ENCODE measurements at regions not wholly inside any gene's neighbourhood (a gene's known extent, or its start where the extent isn't known, plus 50 kb on each side); places are given as distances from the start of the nearest gene placed in this dataset.

DNA sequence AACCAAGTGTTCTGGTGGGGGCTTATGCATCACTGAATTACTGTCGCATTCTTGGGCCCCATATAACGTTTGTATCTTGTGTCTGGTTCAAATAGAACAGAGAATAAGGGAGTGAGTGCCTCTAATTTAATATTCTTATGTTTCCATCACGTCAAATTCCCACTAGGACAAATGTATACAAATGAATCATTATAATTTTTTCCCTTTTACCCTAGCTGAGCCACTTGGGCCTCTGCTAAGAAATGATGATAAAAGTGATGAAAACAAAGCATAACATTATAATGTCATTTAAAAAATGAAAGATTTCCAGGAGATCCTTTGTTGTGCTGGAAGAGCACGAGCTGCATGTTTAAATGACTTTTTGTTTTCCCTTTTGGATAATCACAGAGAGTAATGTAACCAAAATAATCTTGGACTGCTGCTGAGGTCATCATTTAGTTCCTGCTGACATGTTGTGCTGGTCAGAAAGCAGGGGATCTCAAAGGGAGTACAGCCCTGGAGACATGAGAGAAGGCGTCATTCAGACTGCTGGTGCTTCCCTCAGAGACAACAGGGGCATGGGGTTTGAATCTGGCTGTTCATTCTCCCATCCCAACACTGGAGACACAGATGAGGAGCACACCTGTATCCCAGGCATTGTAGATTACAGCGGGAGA, 105.1 kb upstream of the SCOC start (continued):
- no peak for TF ChIP-seq CREB5 (CRISPR knock-in tag; IDR thresholded peaks at IDR 0.05; ENCODE audit: low read depth)
- no peak for TF ChIP-seq ZFP30 (CRISPR knock-in tag; IDR thresholded peaks at IDR 0.05)
- TF ChIP-seq GLIS3 (CRISPR knock-in tag; IDR thresholded peaks at IDR 0.05) = no peak

DNA sequence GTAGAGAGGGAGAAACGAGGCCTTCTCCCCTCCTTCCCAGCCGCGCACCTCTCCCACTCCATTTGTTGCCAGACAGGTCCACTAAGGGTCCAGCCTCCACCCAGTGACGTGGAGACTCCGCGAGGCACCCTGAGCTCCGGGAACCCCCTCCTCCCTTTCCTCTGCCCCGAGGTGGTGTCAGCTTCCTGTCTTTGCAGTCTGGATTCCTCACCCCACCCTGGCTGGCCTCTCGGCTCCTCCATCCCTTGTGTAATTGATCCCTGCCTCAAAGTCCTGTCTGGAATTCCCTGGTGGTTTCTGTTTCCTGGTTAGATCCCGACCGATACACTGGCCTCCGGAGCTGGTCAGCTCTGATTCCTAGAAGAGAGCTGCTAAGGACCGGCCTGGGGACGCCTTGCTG, 105.9 kb upstream of the SCOC start:
- peak; percentile 35 for ATAC-seq
- TF ChIP-seq BACH2 (CRISPR knock-in tag; IDR thresholded peaks at IDR 0.05; ENCODE audit: borderline replicate concordance) (no peak), ZC3H10 (CRISPR knock-in tag; IDR thresholded peaks at IDR 0.05) (no peak), CSDC2 (CRISPR knock-in tag; IDR thresholded peaks at IDR 0.05) (no peak), ZNF8 (CRISPR knock-in tag; IDR thresholded peaks at IDR 0.05) (no peak), OSR1 (CRISPR knock-in tag; IDR thresholded peaks at IDR 0.05) (no peak), ISL1 (CRISPR knock-in tag; IDR thresholded peaks at IDR 0.05) (no peak), ZNF70 (CRISPR knock-in tag; IDR thresholded peaks at IDR 0.05) (no peak), TSHZ2 (CRISPR knock-in tag; IDR thresholded peaks at IDR 0.05) (no peak), PATZ1 (CRISPR knock-in tag; IDR thresholded peaks at IDR 0.05; ENCODE audit: borderline replicate concordance) (no peak), ZFP30 (CRISPR knock-in tag; IDR thresholded peaks at IDR 0.05) (no peak), GLIS3 (CRISPR knock-in tag; IDR thresholded peaks at IDR 0.05) (no peak), ZFP3 (CRISPR knock-in tag; IDR thresholded peaks at IDR 0.05) (no peak), ZNF565 (CRISPR knock-in tag; conservative IDR thresholded peaks at IDR 0.05; ENCODE audit: low read depth) (no peak), PPARA (CRISPR knock-in tag; IDR thresholded peaks at IDR 0.05; ENCODE audit: borderline replicate concordance) (no peak), ESRRG (CRISPR knock-in tag; IDR thresholded peaks at IDR 0.05) (no peak), SNAI2 (CRISPR knock-in tag; IDR thresholded peaks at IDR 0.05) (no peak), CREB5 (CRISPR knock-in tag; IDR thresholded peaks at IDR 0.05; ENCODE audit: low read depth) (no peak), POU6F1 (CRISPR knock-in tag; IDR thresholded peaks at IDR 0.05; ENCODE audit: borderline replicate concordance, low read depth) (no peak)
- TF ChIP-seq, protein P1, sequence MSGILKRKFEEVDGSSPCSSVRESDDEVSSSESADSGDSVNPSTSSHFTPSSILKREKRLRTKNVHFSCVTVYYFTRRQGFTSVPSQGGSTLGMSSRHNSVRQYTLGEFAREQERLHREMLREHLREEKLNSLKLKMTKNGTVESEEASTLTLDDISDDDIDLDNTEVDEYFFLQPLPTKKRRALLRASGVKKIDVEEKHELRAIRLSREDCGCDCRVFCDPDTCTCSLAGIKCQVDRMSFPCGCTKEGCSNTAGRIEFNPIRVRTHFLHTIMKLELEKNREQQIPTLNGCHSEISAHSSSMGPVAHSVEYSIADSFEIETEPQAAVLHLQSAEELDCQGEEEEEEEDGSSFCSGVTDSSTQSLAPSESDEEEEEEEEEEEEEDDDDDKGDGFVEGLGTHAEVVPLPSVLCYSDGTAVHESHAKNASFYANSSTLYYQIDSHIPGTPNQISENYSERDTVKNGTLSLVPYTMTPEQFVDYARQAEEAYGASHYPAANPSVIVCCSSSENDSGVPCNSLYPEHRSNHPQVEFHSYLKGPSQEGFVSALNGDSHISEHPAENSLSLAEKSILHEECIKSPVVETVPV (CRISPR knock-in tag; IDR thresholded peaks at IDR 0.05) = no peak

DNA sequence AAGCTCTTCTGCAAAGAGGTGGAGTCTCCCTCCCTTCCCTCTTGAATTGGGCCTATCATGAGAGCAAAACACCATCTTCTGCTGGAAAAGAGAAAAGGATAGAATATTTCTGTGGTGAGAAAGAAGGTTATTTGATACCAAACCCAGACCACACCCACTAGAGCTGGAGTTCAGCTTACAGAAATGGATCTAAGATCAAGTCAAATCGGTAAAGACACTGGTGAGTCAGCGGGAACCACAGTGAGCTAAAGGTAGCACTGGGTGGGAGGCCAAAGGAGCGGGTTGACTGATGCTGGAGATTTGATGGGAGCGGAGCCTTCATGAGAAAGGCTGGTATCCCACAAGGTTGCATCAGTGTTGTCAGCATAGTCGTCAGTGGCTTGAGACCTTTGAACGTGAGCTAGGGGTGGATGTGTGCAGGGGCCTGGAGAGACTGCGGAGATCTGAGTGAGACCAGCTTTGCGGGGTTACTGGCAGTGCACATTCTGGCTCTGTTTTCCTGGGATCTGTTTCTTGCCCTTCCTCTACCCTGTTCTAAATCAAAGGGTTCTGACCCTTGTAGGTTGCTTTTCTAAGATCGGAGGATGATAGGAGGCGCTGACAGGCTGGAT, 106.4 kb upstream of the SCOC start:
- peak; percentile 95 for ATAC-seq
- TF ChIP-seq ISL1 (CRISPR knock-in tag; IDR thresholded peaks at IDR 0.05) (no peak), PPARA (CRISPR knock-in tag; IDR thresholded peaks at IDR 0.05; ENCODE audit: borderline replicate concordance) (no peak), TOX (CRISPR knock-in tag; IDR thresholded peaks at IDR 0.05; ENCODE audit: borderline replicate concordance) (no peak), GLIS3 (CRISPR knock-in tag; IDR thresholded peaks at IDR 0.05) (no peak), ZC3H10 (CRISPR knock-in tag; IDR thresholded peaks at IDR 0.05) (no peak), OSR1 (CRISPR knock-in tag; IDR thresholded peaks at IDR 0.05) (no peak), ESRRG (CRISPR knock-in tag; IDR thresholded peaks at IDR 0.05) (no peak), RARB (CRISPR knock-in tag; IDR thresholded peaks at IDR 0.05) (no peak), TCF4 (CRISPR knock-in tag; IDR thresholded peaks at IDR 0.05; ENCODE audit: borderline replicate concordance) (no peak), ZNF70 (CRISPR knock-in tag; IDR thresholded peaks at IDR 0.05) (no peak), ARNTL (CRISPR knock-in tag; IDR thresholded peaks at IDR 0.05; ENCODE audit: borderline replicate concordance, low read depth) (no peak), PATZ1 (CRISPR knock-in tag; IDR thresholded peaks at IDR 0.05; ENCODE audit: borderline replicate concordance) (no peak), CREB5 (CRISPR knock-in tag; IDR thresholded peaks at IDR 0.05; ENCODE audit: low read depth) (no peak), ZNF8 (CRISPR knock-in tag; IDR thresholded peaks at IDR 0.05) (no peak)
